Astrocyte (in vitro differentiated cells and primary cell): ENCODE measurements at regions not wholly inside any gene's neighbourhood (a gene's known extent, or its start where the extent isn't known, plus 50 kb on each side); places are given as distances from the start of the nearest gene placed in this dataset.

ENCODE experiments used
- DNase-seq: peaks from one replicate; pipeline ENCODE4 v3.0.0-alpha.2; 2010; ENCODE audit warnings: low read depth
- FAIRE-seq: peaks from 2 replicates; lab custom pipeline; 2011; peaks lifted over from hg19 to GRCh38; lab: Jason Lieb, UNC
- H2AFZ ChIP-seq: 2 replicates; pipeline ENCODE4 v1.6.0; 2012; ENCODE audit warnings: low read depth, low read length, inconsistent platforms
- H3K27ac ChIP-seq: 2 replicates; pipeline ENCODE4 v1.5.1; 2011; ENCODE audit warnings: low read depth, low read length, inconsistent platforms
- H3K27me3 ChIP-seq: 2 replicates; pipeline ENCODE4 v1.6.0; 2011; ENCODE audit warnings: low read length, inconsistent platforms; ENCODE audit not compliant: insufficient read depth
- H3K36me3 ChIP-seq: 2 replicates; pipeline ENCODE4 v1.5.1; 2011; ENCODE audit warnings: low read length, inconsistent platforms; ENCODE audit not compliant: insufficient read depth
- H3K4me1 ChIP-seq: 2 replicates; pipeline ENCODE4 v1.5.1; 2011; ENCODE audit warnings: low read length, inconsistent platforms; ENCODE audit not compliant: insufficient read depth
- H3K4me2 ChIP-seq: 2 replicates; pipeline ENCODE4 v1.6.0; 2012; ENCODE audit warnings: low read length, inconsistent platforms
- H3K4me3 ChIP-seq: 2 replicates; pipeline ENCODE4 v1.5.1; 2011; ENCODE audit warnings: low read depth, mild to moderate bottlenecking, low read length, inconsistent platforms; ENCODE audit not compliant: insufficient read depth
- H3K79me2 ChIP-seq: 2 replicates; pipeline ENCODE4 v1.6.0; 2012; ENCODE audit warnings: mild to moderate bottlenecking, low read length, inconsistent platforms; ENCODE audit not compliant: insufficient read depth
- H3K9ac ChIP-seq: 2 replicates; pipeline ENCODE4 v1.6.0; 2012; ENCODE audit warnings: mild to moderate bottlenecking, low read length, inconsistent platforms
- H3K9me3 ChIP-seq: 2 replicates; pipeline ENCODE4 v1.5.1; 2012; ENCODE audit warnings: low read depth, mild to moderate bottlenecking, low read length, inconsistent platforms; ENCODE audit not compliant: insufficient read depth
- H4K20me1 ChIP-seq: 2 replicates; pipeline ENCODE4 v1.6.0; 2012; ENCODE audit warnings: low read length, inconsistent platforms; ENCODE audit not compliant: insufficient read depth
- H3K27ac Mint-ChIP-seq: one replicate; pipeline ENCODE4 v1.8.0; 2021; ENCODE audit warnings: mild to moderate bottlenecking, mixed read lengths; ENCODE audit not compliant: unreplicated experiment
- H3K27me3 Mint-ChIP-seq: one replicate; pipeline ENCODE4 v1.8.0; 2021; ENCODE audit warnings: low read depth, mixed read lengths; ENCODE audit not compliant: unreplicated experiment
- H3K36me3 Mint-ChIP-seq: one replicate; pipeline ENCODE4 v1.8.0; 2021; ENCODE audit warnings: low read depth, mixed read lengths; ENCODE audit not compliant: unreplicated experiment
- H3K4me1 Mint-ChIP-seq: one replicate; pipeline ENCODE4 v1.8.0; 2021; ENCODE audit warnings: low read depth, mixed read lengths; ENCODE audit not compliant: unreplicated experiment
- H3K4me3 Mint-ChIP-seq: one replicate; pipeline ENCODE4 v1.8.0; 2021; ENCODE audit warnings: mild to moderate bottlenecking, moderate library complexity, mixed read lengths; ENCODE audit not compliant: unreplicated experiment
- H3K9me3 Mint-ChIP-seq: one replicate; pipeline ENCODE4 v1.8.0; 2021; ENCODE audit warnings: mild to moderate bottlenecking, mixed read lengths; ENCODE audit not compliant: unreplicated experiment
- EZH2 ChIP-seq: IDR thresholded peaks from 2 replicates; pipeline ENCODE4 v1.6.1; 2012; ENCODE audit warnings: mild to moderate bottlenecking, low read length, inconsistent platforms; ENCODE audit not compliant: insufficient read depth
- TF ChIP-seq, protein P1 (sequence below): IDR thresholded peaks from 2 replicates; pipeline ENCODE4 v1.5.1; 2011; ENCODE audit warnings: low read depth, mild to moderate bottlenecking, inconsistent platforms, low read length, moderate library complexity; ENCODE audit not compliant: insufficient read depth

GRCh38 chr2:221741496-221742211 lies 169.6 kb upstream of the EPHA4 start:
- no peak overlapping the region for H3K9ac ChIP-seq
- H3K9me3 Mint-ChIP-seq, result peaks cover 4% of the 10 kb centered on the region
- H3K4me1 ChIP-seq, result no peaks in the 10 kb centered on the region
- H3K79me2 ChIP-seq, result no peaks in the 10 kb centered on the region
- H3K27ac Mint-ChIP-seq, result no peak overlapping the region
- H3K4me1 Mint-ChIP-seq, result no peaks in the 10 kb centered on the region
- no peaks in the 10 kb centered on the region for H3K36me3 ChIP-seq
- H3K4me3 ChIP-seq, result no peak overlapping the region
- H3K27me3 ChIP-seq, result no peaks in the 10 kb centered on the region
- no peak overlapping the region for H2AFZ ChIP-seq
- H3K4me2 ChIP-seq, result no peak overlapping the region
- DNase-seq (no peak), FAIRE-seq (no peak)
- no peaks in the 10 kb centered on the region for H3K36me3 Mint-ChIP-seq
- TF ChIP-seq, protein P1, sequence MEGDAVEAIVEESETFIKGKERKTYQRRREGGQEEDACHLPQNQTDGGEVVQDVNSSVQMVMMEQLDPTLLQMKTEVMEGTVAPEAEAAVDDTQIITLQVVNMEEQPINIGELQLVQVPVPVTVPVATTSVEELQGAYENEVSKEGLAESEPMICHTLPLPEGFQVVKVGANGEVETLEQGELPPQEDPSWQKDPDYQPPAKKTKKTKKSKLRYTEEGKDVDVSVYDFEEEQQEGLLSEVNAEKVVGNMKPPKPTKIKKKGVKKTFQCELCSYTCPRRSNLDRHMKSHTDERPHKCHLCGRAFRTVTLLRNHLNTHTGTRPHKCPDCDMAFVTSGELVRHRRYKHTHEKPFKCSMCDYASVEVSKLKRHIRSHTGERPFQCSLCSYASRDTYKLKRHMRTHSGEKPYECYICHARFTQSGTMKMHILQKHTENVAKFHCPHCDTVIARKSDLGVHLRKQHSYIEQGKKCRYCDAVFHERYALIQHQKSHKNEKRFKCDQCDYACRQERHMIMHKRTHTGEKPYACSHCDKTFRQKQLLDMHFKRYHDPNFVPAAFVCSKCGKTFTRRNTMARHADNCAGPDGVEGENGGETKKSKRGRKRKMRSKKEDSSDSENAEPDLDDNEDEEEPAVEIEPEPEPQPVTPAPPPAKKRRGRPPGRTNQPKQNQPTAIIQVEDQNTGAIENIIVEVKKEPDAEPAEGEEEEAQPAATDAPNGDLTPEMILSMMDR, result no peak
- no peak for TF ChIP-seq EZH2
- no peak overlapping the region for H3K27ac ChIP-seq
- no peak overlapping the region for H3K4me3 Mint-ChIP-seq
- no peaks in the 10 kb centered on the region for H4K20me1 ChIP-seq
- H3K27me3 Mint-ChIP-seq, result peaks cover 2% of the 10 kb centered on the region
- no peaks in the 10 kb centered on the region for H3K9me3 ChIP-seq

DNA sequence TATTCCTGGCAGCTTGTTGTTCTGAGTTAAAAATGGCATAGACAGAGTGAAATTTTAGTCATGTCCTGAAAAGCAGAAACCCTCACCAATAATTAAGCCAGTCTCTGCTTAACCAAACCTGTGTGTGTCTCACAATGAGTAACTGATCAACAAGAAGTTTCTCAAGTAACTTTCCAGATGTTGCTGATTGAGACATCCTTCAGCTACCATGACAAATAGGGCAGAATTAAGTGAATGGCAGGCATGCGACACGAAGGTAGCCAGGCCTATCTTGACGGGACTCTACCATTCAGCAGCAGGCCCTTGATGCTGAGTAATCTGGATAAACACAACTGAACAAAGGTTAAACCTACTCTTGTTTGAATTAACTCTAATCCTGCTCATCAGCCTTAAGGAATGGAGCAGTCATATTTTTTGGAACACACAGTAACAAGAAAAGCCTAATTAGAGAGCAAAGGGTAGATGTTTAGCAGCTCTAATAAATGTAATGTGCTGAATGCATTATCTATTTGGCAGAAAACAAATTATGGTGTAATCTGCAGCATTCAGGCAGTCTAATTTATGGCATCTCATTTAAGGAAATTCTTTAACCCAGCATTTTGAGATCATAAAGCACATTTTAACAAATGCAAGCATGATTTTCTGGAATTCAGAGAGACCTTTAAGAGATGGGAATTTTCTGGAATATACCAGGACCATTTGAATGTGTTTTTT lies 159.5 kb upstream of the EPHA4 start:
- H3K4me3 ChIP-seq, result no peak overlapping the region
- no peaks in the 10 kb centered on the region for H3K36me3 Mint-ChIP-seq
- no peaks in the 10 kb centered on the region for H4K20me1 ChIP-seq
- no peak overlapping the region for H3K27ac ChIP-seq
- TF ChIP-seq, protein P1, result no peak
- no peak for TF ChIP-seq EZH2
- no peak overlapping the region for H2AFZ ChIP-seq
- no peaks in the 10 kb centered on the region for H3K79me2 ChIP-seq
- H3K27me3 Mint-ChIP-seq, result no peaks in the 10 kb centered on the region
- H3K4me1 ChIP-seq, result no peaks in the 10 kb centered on the region
- H3K9ac ChIP-seq, result no peak overlapping the region
- no peak overlapping the region for H3K27ac Mint-ChIP-seq
- H3K4me3 Mint-ChIP-seq, result no peak overlapping the region
- H3K9me3 ChIP-seq, result no peaks in the 10 kb centered on the region
- H3K27me3 ChIP-seq, result no peaks in the 10 kb centered on the region
- H3K4me2 ChIP-seq, result no peak overlapping the region
- DNase-seq (no peak), FAIRE-seq (no peak)
- H3K36me3 ChIP-seq, result no peaks in the 10 kb centered on the region
- no peaks in the 10 kb centered on the region for H3K4me1 Mint-ChIP-seq
- no peaks in the 10 kb centered on the region for H3K9me3 Mint-ChIP-seq
